ENCODE measurements at regions not wholly inside any gene's neighbourhood (a gene's known extent, or its start where the extent isn't known, plus 50 kb on each side); places are given as distances from the start of the nearest gene placed in this dataset.

DNA sequence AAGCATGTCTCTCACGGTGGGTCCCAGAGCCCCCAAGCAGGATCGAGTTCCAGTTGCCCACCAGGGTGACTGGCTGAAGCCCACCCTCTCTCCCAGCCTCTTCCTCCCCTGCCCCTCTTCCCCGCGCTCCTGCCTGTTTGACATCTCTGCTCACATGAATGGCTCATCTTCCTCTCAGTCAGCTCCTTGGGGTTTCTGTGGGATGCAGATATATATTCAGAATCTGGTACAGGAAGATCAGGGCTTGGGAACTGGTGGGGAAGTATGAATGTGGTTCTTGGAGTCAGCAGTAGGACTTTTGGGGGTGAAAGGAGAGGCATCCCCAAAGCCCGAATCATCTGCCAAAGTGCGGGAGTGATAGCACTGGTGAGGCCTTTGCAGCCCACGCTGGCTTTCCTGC lies 158.9 kb upstream of the CIBAR2 start:
- TF ChIP-seq, protein P1, sequence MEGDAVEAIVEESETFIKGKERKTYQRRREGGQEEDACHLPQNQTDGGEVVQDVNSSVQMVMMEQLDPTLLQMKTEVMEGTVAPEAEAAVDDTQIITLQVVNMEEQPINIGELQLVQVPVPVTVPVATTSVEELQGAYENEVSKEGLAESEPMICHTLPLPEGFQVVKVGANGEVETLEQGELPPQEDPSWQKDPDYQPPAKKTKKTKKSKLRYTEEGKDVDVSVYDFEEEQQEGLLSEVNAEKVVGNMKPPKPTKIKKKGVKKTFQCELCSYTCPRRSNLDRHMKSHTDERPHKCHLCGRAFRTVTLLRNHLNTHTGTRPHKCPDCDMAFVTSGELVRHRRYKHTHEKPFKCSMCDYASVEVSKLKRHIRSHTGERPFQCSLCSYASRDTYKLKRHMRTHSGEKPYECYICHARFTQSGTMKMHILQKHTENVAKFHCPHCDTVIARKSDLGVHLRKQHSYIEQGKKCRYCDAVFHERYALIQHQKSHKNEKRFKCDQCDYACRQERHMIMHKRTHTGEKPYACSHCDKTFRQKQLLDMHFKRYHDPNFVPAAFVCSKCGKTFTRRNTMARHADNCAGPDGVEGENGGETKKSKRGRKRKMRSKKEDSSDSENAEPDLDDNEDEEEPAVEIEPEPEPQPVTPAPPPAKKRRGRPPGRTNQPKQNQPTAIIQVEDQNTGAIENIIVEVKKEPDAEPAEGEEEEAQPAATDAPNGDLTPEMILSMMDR (IDR thresholded peaks at IDR 0.05; ENCODE audit: poor library complexity, severe bottlenecking) = peak; percentile 46
- no peak for TF ChIP-seq EZH2 (IDR thresholded peaks at IDR 0.05; ENCODE audit: borderline replicate concordance, insufficient read depth, low read length, poor library complexity, severe bottlenecking)
- no peak for TF ChIP-seq POLR2AphosphoS5 (IDR thresholded peaks at IDR 0.05)
- no peak for TF ChIP-seq EP300 (conservative IDR thresholded peaks at IDR 0.05; ENCODE audit: poor library complexity, severe bottlenecking)
- no peak for TF ChIP-seq RAD21 (conservative IDR thresholded peaks at IDR 0.05)
- no peak for TF ChIP-seq SMC3 (conservative IDR thresholded peaks at IDR 0.05; ENCODE audit: poor library complexity)
- TF ChIP-seq, protein P2, sequence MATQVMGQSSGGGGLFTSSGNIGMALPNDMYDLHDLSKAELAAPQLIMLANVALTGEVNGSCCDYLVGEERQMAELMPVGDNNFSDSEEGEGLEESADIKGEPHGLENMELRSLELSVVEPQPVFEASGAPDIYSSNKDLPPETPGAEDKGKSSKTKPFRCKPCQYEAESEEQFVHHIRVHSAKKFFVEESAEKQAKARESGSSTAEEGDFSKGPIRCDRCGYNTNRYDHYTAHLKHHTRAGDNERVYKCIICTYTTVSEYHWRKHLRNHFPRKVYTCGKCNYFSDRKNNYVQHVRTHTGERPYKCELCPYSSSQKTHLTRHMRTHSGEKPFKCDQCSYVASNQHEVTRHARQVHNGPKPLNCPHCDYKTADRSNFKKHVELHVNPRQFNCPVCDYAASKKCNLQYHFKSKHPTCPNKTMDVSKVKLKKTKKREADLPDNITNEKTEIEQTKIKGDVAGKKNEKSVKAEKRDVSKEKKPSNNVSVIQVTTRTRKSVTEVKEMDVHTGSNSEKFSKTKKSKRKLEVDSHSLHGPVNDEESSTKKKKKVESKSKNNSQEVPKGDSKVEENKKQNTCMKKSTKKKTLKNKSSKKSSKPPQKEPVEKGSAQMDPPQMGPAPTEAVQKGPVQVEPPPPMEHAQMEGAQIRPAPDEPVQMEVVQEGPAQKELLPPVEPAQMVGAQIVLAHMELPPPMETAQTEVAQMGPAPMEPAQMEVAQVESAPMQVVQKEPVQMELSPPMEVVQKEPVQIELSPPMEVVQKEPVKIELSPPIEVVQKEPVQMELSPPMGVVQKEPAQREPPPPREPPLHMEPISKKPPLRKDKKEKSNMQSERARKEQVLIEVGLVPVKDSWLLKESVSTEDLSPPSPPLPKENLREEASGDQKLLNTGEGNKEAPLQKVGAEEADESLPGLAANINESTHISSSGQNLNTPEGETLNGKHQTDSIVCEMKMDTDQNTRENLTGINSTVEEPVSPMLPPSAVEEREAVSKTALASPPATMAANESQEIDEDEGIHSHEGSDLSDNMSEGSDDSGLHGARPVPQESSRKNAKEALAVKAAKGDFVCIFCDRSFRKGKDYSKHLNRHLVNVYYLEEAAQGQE (IDR thresholded peaks at IDR 0.05; ENCODE audit: borderline replicate concordance) = no peak
- TF ChIP-seq TAF1 (IDR thresholded peaks at IDR 0.05; ENCODE audit: low read depth) = no peak
